Thyroid gland (tissue), 4 donors: ENCODE measurements at regions not wholly inside any gene's neighbourhood (a gene's known extent, or its start where the extent isn't known, plus 50 kb on each side); places are given as distances from the start of the nearest gene placed in this dataset.
"Not testable (repeated sequence)": the region's sequence is repeated elsewhere in the genome, so short reads cannot be mapped to it uniquely, and the experiment has no call there.

Source experiments
- CTCF ChIP-seq, 6 experiments: fragments of 200-600 bp in 3 of 6; fragments of 450-650 bp in 3 of 6; sonication (generic) in 3 of 6; IDR thresholded peaks; one replicate each; pipeline ENCODE4 v1.5.1; 2016 to 2019; ENCODE audit warnings: antibody characterized with exemption in 6 of 6, mild to moderate bottlenecking in 2 of 6, inconsistent platforms in 1 of 6, moderate library complexity in 1 of 6
- POLR2A ChIP-seq, 2 donors: fragments of 450-650 bp; IDR thresholded peaks; one replicate each; pipeline ENCODE4 v1.6.1; 2017; ENCODE audit warnings: antibody characterized with exemption in 2 of 2, mild to moderate bottlenecking in 2 of 2, moderate library complexity in 1 of 2

GRCh38 chr4:34335556-34335955, 1908.8 kb downstream of the ARAP2 start:
- TF ChIP-seq CTCF, POLR2A (IDR thresholded peaks at IDR 0.05): not testable (repeated sequence)
